Smooth muscle cell (in vitro differentiated cells): ENCODE measurements at regions not wholly inside any gene's neighbourhood (a gene's known extent, or its start where the extent isn't known, plus 50 kb on each side); places are given as distances from the start of the nearest gene placed in this dataset.

Experiments used
- DNase-seq: peaks from one replicate; lab custom pipeline; 2025; ENCODE audit not compliant: unreplicated experiment; lab: John Stamatoyannopoulos, UW
- H2AFZ ChIP-seq: fragments of 200-600 bp; sonication (generic); 2 replicates; pipeline ENCODE4 v1.6.0; 2016; ENCODE audit warnings: antibody characterized with exemption, low read depth, mild to moderate bottlenecking
- H3F3A ChIP-seq: fragments of 200-600 bp; sonication (generic); 2 replicates; pipeline ENCODE4 v1.6.0; 2017; ENCODE audit warnings: antibody characterized with exemption, low read depth
- H3K27ac ChIP-seq: fragments of 200-600 bp; sonication (generic); 2 replicates; pipeline ENCODE4 v1.5.1; 2016; ENCODE audit warnings: low read depth, mild to moderate bottlenecking
- H3K27me3 ChIP-seq: fragments of 200-600 bp; sonication (generic); 2 replicates; pipeline ENCODE4 v1.6.1; 2016; ENCODE audit warnings: low read depth, mild to moderate bottlenecking
- H3K36me3 ChIP-seq: fragments of 200-600 bp; sonication (generic); 2 replicates; pipeline ENCODE4 v1.5.1; 2016; ENCODE audit warnings: low read depth
- H3K4me1 ChIP-seq: fragments of 200-600 bp; sonication (generic); 2 replicates; pipeline ENCODE4 v1.5.1; 2016; ENCODE audit warnings: low read depth
- H3K4me2 ChIP-seq: fragments of 200-600 bp; sonication (generic); 2 replicates; pipeline ENCODE4 v1.6.0; 2016; ENCODE audit warnings: mild to moderate bottlenecking
- H3K4me3 ChIP-seq: fragments of 200-600 bp; sonication (generic); 2 replicates; pipeline ENCODE4 v1.5.1; 2016; ENCODE audit warnings: mild to moderate bottlenecking
- H3K79me2 ChIP-seq: fragments of 200-600 bp; sonication (generic); 2 replicates; pipeline ENCODE4 v1.6.0; 2016; ENCODE audit warnings: low read depth, mild to moderate bottlenecking
- H3K9ac ChIP-seq: fragments of 200-600 bp; sonication (generic); 2 replicates; pipeline ENCODE4 v1.6.0; 2016; ENCODE audit warnings: low read depth
- H3K9me3 ChIP-seq: fragments of 200-600 bp; sonication (generic); replicated peaks from 2 replicates; pipeline ENCODE4 v1.5.1; 2016; ENCODE audit warnings: low read depth
- H4K20me1 ChIP-seq: fragments of 200-600 bp; sonication (generic); 2 replicates; pipeline ENCODE4 v1.6.0; 2016; ENCODE audit warnings: low read depth
- WGBS: methylation state at CpG from one replicate; pipeline ENCODE4 v1.1.7; 2016; ENCODE audit warnings: low lambda C conversion rate; 5-methylcytosine and 5-hydroxymethylcytosine counted together
- TF ChIP-seq, protein P1 (sequence below): fragments of 200-600 bp; sonication (generic); IDR thresholded peaks from 2 replicates; pipeline ENCODE4 v1.5.1; 2017; ENCODE audit warnings: borderline replicate concordance, mild to moderate bottlenecking, antibody characterized with exemption; ENCODE audit not compliant: insufficient read depth, poor library complexity, severe bottlenecking

DNA sequence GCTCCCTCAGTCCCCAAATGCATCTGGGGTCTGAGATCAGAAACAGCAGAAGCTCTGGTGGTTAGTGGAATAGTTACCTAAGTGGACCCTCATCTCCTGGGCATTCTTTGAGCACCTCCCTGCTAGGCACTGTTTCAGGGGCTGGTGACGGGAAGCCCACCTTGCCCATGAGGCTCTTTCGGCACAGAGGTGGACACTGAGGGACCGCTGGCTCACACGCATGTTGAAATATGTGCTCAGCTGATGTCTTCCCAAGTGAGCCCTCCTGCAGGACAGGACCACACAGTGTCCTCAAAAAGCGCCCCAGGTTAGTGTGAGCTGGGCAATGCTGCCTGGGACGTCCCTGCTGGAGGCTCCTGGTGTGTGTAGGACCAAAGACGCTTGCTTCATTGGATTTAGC is 1379.9 kb downstream of the TBC1D22A start:
- 96% methylated on average over 7 of the region's 7 CpGs for WGBS
- Histone ChIP-seq H3K36me3 (no peaks in the 10 kb centered on the region), H2AFZ (no peak overlapping the region), H4K20me1 (no peaks in the 10 kb centered on the region), H3F3A (no peaks in the 10 kb centered on the region), H3K9me3 (no peaks in the 10 kb centered on the region), H3K27ac (no peak overlapping the region), H3K79me2 (no peaks in the 10 kb centered on the region), H3K4me3 (no peak overlapping the region), H3K4me2 (no peak overlapping the region), H3K27me3 (peaks cover 7% of the 10 kb centered on the region), H3K4me1 (no peaks in the 10 kb centered on the region), H3K9ac (no peak overlapping the region)
- no peak for DNase-seq
- TF ChIP-seq, protein P1, sequence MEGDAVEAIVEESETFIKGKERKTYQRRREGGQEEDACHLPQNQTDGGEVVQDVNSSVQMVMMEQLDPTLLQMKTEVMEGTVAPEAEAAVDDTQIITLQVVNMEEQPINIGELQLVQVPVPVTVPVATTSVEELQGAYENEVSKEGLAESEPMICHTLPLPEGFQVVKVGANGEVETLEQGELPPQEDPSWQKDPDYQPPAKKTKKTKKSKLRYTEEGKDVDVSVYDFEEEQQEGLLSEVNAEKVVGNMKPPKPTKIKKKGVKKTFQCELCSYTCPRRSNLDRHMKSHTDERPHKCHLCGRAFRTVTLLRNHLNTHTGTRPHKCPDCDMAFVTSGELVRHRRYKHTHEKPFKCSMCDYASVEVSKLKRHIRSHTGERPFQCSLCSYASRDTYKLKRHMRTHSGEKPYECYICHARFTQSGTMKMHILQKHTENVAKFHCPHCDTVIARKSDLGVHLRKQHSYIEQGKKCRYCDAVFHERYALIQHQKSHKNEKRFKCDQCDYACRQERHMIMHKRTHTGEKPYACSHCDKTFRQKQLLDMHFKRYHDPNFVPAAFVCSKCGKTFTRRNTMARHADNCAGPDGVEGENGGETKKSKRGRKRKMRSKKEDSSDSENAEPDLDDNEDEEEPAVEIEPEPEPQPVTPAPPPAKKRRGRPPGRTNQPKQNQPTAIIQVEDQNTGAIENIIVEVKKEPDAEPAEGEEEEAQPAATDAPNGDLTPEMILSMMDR = no peak

DNA sequence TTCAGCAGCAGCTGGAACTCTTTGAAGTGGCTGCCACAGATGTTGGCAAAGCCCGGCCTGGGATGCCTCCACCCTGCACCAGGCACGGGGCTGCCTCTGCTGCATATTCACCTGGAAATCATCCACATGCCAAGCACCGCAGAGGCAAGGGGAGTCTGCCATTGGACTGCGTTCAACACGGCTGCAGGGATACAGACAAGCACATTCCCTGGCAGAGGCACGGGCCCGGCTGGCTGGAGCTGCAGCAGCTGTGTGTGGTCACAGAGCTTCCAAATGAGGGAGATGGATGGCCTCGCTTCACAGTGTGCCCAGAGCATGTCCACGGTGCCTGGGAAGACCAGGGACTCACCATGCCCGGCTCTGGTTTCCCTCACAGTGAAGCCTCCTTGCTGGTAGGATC is 1378.9 kb downstream of the TBC1D22A start:
- TF ChIP-seq, protein P1 = no peak
- Histone ChIP-seq H3K27ac (no peak overlapping the region), H3K9ac (no peak overlapping the region), H4K20me1 (no peaks in the 10 kb centered on the region), H2AFZ (no peak overlapping the region), H3K27me3 (peaks cover 7% of the 10 kb centered on the region), H3K4me1 (no peaks in the 10 kb centered on the region), H3K36me3 (no peaks in the 10 kb centered on the region), H3K4me2 (no peak overlapping the region), H3K4me3 (no peak overlapping the region), H3K9me3 (no peaks in the 10 kb centered on the region), H3K79me2 (no peaks in the 10 kb centered on the region), H3F3A (no peaks in the 10 kb centered on the region)
- DNase-seq = no peak
- 82% methylated on average over 10 of the region's 10 CpGs for WGBS

DNA sequence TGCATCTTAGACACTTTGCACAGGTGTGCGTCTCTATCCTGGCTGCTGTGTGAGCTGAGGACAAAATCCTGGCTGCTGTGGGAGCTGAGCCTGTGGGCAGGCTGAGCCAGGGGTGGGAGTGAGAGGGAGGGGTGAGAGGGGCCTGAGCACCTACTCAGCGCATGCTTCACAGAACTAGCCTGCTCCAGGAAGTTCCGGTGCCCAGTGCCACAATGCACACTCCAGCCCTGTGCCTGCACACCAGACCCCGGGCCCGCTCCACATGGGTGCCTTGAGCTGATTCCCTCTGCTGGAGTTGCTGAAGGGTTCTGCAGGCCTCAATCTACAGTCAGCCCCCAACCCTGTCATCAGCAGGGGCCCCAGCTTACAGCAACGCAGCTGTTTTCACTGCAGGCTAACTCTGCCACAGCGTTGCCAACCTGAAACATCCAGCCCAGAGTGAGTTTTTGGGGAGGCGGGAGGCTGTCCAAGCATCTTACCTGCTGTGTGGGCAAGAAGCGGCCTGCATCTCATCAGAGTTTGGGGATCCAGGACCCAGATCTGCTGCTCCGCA is 1377.9 kb downstream of the TBC1D22A start:
- Histone ChIP-seq H3K79me2 (no peaks in the 10 kb centered on the region), H2AFZ (no peak overlapping the region), H3K4me3 (no peak overlapping the region), H3K27ac (no peak overlapping the region), H3K4me1 (no peaks in the 10 kb centered on the region), H3K36me3 (no peaks in the 10 kb centered on the region), H3F3A (no peaks in the 10 kb centered on the region), H3K9me3 (no peaks in the 10 kb centered on the region), H3K9ac (no peak overlapping the region), H3K4me2 (no peak overlapping the region), H3K27me3 (peaks cover 7% of the 10 kb centered on the region), H4K20me1 (no peaks in the 10 kb centered on the region)
- no peak for DNase-seq
- TF ChIP-seq, protein P1 = no peak
- WGBS = 92% methylated on average over 10 of the region's 10 CpGs

DNA sequence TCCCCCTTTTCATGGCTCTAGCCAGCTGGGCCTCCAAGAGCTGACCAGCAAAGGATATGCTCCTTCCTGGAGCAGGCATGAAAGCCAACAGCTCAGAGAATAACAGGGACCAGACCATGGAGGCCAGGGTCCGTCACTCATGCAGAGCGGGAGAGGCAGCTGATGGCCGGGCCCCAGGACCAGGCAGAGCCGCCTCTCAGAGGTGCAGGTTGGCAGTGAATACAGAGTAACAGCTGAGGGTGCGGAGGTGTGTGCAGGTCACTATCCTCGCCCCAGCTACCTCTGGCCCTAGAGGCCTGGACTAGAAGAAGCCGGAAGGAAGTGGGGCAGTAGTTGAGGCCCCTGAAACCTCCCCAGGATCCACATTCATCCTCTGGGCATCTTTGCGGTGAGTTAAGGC is 1377.3 kb downstream of the TBC1D22A start:
- H4K20me1 ChIP-seq = no peaks in the 10 kb centered on the region
- WGBS = 93% methylated on average over 8 of the region's 8 CpGs
- H3K4me1 ChIP-seq = no peaks in the 10 kb centered on the region
- no peak overlapping the region for H3K4me2 ChIP-seq
- H2AFZ ChIP-seq = no peak overlapping the region
- TF ChIP-seq, protein P1 = no peak
- no peak overlapping the region for H3K9ac ChIP-seq
- no peak for DNase-seq
- H3K27ac ChIP-seq = no peak overlapping the region
- no peaks in the 10 kb centered on the region for H3K9me3 ChIP-seq
- no peaks in the 10 kb centered on the region for H3K79me2 ChIP-seq
- no peaks in the 10 kb centered on the region for H3F3A ChIP-seq
- H3K4me3 ChIP-seq = no peak overlapping the region
- peaks cover 1% of the 10 kb centered on the region for H3K27me3 ChIP-seq
- H3K36me3 ChIP-seq = no peaks in the 10 kb centered on the region
